Spleen (tissue), 7 donors: ENCODE measurements at regions not wholly inside any gene's neighbourhood (a gene's known extent, or its start where the extent isn't known, plus 50 kb on each side); places are given as distances from the start of the nearest gene placed in this dataset.

Source experiments
- CTCF ChIP-seq, 11 experiments: fragments of 200-600 bp in 7 of 11; fragments of 450-650 bp in 4 of 11; sonication (generic) in 4 of 11; IDR thresholded peaks in 8 of 11; conservative IDR thresholded peaks in 3 of 11; 1 replicate in 7 of 11; 2 replicates in 4 of 11; pipeline versions ENCODE4 v1.4.0 to v1.8.0; 2016 to 2021; ENCODE audit warnings: antibody characterized with exemption in 11 of 11, inconsistent platforms in 4 of 11, mild to moderate bottlenecking in 1 of 11
- POLR2AphosphoS5 ChIP-seq, 3 donors: sonication (generic); formaldehyde crosslinking; IDR thresholded peaks; one replicate each; pipeline ENCODE4 v1.5.1; 2017; ENCODE audit warnings: antibody characterized with exemption in 3 of 3
- donor health status: DM: no; HTN: no; CAD: no; lungs with moderate emphysema.
- donor health status: DM: no; HTN: no; CAD: no.
- donor health status: DM: no; HTN: no; CAD: no.

GRCh38 chr6:167529444-167530335, 204.8 kb downstream of the TTLL2 start:
- TF ChIP-seq CTCF (IDR thresholded peaks at IDR 0.05 in 8 of 11, conservative IDR thresholded peaks at IDR 0.05 in 3 of 11) = no peak
- TF ChIP-seq POLR2AphosphoS5 (IDR thresholded peaks at IDR 0.05) = no peak
